ENCODE measurements at regions not wholly inside any gene's neighbourhood (a gene's known extent, or its start where the extent isn't known, plus 50 kb on each side); places are given as distances from the start of the nearest gene placed in this dataset.

DNA sequence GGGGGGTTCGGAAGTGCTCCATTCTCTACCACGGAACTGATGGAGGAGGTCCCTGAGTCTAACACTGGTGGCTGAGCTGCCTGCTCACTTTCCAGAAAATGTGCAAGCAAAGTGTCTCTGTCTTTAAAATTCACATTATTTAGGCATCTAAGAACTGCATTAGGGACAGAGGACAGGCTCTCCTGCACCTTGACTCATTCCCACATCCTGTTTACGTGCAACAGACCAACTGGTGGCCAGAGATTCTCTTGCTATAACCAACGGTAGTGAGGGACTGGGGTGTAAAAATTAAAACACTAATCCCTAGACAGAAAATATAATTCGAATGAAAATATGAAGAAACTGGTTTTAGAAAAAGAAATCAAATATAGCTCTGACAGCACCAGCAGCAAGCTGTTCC is 320.9 kb downstream of the IRX2 start:
- TF ChIP-seq CTCF (IDR thresholded peaks at IDR 0.05; ENCODE audit: low read depth, low read length, missing control alignments) = no peak
- DNase-seq (ENCODE audit: extremely low read depth, low read depth) = no peak
- no peak overlapping the region for H3K4me3 ChIP-seq (replicated peaks; ENCODE audit: low read depth, low read length)

- DNase-seq (ENCODE audit: extremely low read depth, low read depth) = no peak
- TF ChIP-seq CTCF (IDR thresholded peaks at IDR 0.05; ENCODE audit: low read depth, low read length, missing control alignments) = no peak
These were observed 323.5 kb downstream of the IRX2 start for GRCh38 chr5:2427983-2428382.

DNA sequence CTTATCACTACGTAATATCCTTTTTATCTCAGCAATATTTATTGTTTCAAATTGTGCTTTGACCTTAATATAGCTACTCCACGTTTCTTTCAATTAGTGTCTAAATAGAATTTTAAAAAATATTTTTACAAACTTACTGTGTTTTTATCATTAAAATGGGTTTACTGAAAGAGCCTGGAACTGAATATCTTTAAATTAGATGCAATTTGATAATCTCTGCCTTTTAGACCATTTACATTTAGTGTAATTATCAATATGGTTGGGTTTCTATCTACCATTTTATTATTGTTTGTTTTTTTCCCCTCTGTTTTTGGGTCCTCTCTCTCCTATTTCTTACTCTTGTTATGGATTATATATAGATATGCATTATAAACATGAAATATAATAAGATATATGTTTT is 327.8 kb downstream of the IRX2 start:
- no peak for TF ChIP-seq CTCF (IDR thresholded peaks at IDR 0.05; ENCODE audit: low read depth, low read length, missing control alignments)
- DNase-seq (ENCODE audit: extremely low read depth, low read depth) = no peak
- no peak overlapping the region for H3K4me3 ChIP-seq (replicated peaks; ENCODE audit: low read depth, low read length)

More at GRCh38 chr5:2427983-2428382, 323.5 kb downstream of the IRX2 start:
- no peak overlapping the region for H3K4me3 ChIP-seq (replicated peaks; ENCODE audit: low read depth, low read length)

DNA sequence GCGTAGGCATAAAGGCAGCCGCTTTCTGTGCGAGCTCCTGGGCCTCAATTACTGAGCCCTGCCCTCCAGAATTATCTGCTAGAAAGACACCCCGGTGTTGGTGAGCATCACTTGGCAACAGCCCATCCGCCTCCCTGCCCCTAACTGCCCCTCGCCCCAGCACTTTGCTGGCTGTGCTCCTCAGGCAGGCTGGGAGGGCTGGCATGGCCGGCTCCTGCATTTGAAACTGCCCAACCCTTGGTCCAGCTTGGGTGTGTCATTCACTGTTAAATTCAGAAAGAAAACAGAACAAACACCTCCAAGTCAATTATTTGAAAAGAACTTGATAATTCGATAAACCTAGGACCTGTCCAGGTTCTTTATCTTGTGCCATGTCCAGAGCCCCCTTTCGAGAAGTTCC is 334.2 kb downstream of the IRX2 start:
- TF ChIP-seq CTCF (IDR thresholded peaks at IDR 0.05; ENCODE audit: low read depth, low read length, missing control alignments) = no peak
- H3K4me3 ChIP-seq (replicated peaks; ENCODE audit: low read depth, low read length) = no peak overlapping the region
- no peak for DNase-seq (ENCODE audit: extremely low read depth, low read depth)

DNA sequence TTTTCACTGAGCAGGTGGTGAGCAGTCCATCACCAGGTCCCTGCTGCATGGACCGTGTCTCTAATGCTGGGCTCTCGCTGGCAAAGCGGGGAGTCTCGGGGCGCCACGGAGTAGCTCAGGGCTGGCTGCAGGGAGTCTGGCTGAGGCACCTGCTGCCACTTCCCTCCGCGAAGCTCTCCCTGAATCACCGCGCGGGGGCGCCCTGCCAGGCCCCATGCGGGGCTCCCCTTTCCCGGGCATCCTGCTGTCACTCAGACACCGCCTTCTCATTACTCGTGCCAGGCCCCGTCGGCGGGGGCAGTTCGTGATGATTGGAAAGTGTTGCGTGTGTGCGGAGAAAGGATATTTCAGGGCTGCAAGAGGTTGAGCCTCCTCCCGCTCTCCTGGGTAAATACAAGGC is 335.8 kb downstream of the IRX2 start:
- no peak overlapping the region for H3K4me3 ChIP-seq (replicated peaks; ENCODE audit: low read depth, low read length)
- TF ChIP-seq CTCF (IDR thresholded peaks at IDR 0.05; ENCODE audit: low read depth, low read length, missing control alignments) = no peak
- DNase-seq (ENCODE audit: extremely low read depth, low read depth) = no peak

- no peak for DNase-seq (ENCODE audit: extremely low read depth, low read depth)
- no peak overlapping the region for H3K4me3 ChIP-seq (replicated peaks; ENCODE audit: low read depth, low read length)
- no peak for TF ChIP-seq CTCF (IDR thresholded peaks at IDR 0.05; ENCODE audit: low read depth, low read length, missing control alignments)
These were observed 341.0 kb downstream of the IRX2 start for GRCh38 chr5:2410451-2410850.

GRCh38 chr5:2403296-2403695 is 348.2 kb downstream of the IRX2 start:
- no peak for TF ChIP-seq CTCF (IDR thresholded peaks at IDR 0.05; ENCODE audit: low read depth, low read length, missing control alignments)
- DNase-seq (ENCODE audit: extremely low read depth, low read depth) = no peak
- H3K4me3 ChIP-seq (replicated peaks; ENCODE audit: low read depth, low read length) = no peak overlapping the region
